22Rv1 (cell line): ENCODE measurements at regions not wholly inside any gene's neighbourhood (a gene's known extent, or its start where the extent isn't known, plus 50 kb on each side); places are given as distances from the start of the nearest gene placed in this dataset.

ENCODE experiments used
- CTCF ChIP-seq: fragments of 450-650 bp; IDR thresholded peaks from 2 replicates; pipeline ENCODE4 v1.5.1; 2017; ENCODE audit warnings: mild to moderate bottlenecking
- ZFX ChIP-seq: fragments of 450-650 bp; IDR thresholded peaks from 2 replicates; pipeline ENCODE4 v1.6.1; 2017; ENCODE audit warnings: antibody characterized with exemption, borderline replicate concordance

- TF ChIP-seq ZFX = no peak
- TF ChIP-seq CTCF = no peak
These were observed 65.9 kb upstream of the PTPRZ1 start for GRCh38 chr7:121807078-121807477.
